HCT116 (cell line): ENCODE measurements at regions not wholly inside any gene's neighbourhood (a gene's known extent, or its start where the extent isn't known, plus 50 kb on each side); places are given as distances from the start of the nearest gene placed in this dataset.

ENCODE experiments used
- ATAC-seq: fragments of 200-7000 bp; cut with Tn5 transposase; 2 replicates; pipeline ENCODE4 v1.9.1; 2020; ENCODE audit warnings: mild to moderate bottlenecking, moderate library complexity
- BruUV-seq: library from RNA; stranded (reverse); fragments of 400-500 nt; replicated peaks from 2 replicates; lab custom pipeline; 2021; lab: Mats Ljungman, UMichigan
- CTCF ChIA-PET: fragments of 300-600 bp; sonication (Branson Sonifier 250); formaldehyde crosslinking; loops from one replicate; lab custom pipeline; 2021; ENCODE audit warnings: antibody characterized with exemption; lab: Charles Lee
- POLR2A ChIA-PET: fragments of 300-600, 350-600 bp; sonication (Branson Sonifier 250); formaldehyde crosslinking; loops from one replicate; lab custom pipeline; 2021; ENCODE audit warnings: antibody characterized with exemption; lab: Charles Lee
- RAD21 ChIA-PET, 2 experiments: fragments of 300-600 bp; sonication (Branson Sonifier 250); formaldehyde crosslinking; loops; one replicate each; lab custom pipeline; 2023; ENCODE audit warnings: low total read pairs in 2 of 2; ENCODE audit not compliant: uncharacterized antibody in 2 of 2, unreplicated experiment in 2 of 2, low non-redundant PET in 1 of 2; lab: Charles Lee
- DNase-seq: peaks from one replicate; pipeline ENCODE4 v3.0.0-alpha.2; 2010; ENCODE audit warnings: low read depth, low spot score
- H2AFZ ChIP-seq: fragments of 200-600 bp; shearing (Covaris generic), sonication (generic); 2 replicates; pipeline ENCODE4 v1.6.1; 2017; ENCODE audit warnings: low read depth, mixed run types, mixed read lengths, antibody characterized with exemption, low read length; ENCODE audit not compliant: poor library complexity, severe bottlenecking
- H3K27ac ChIP-seq: 2 replicates; pipeline ENCODE4 v1.5.1; 2012; ENCODE audit warnings: low read depth, low read length
- H3K27me3 ChIP-seq: fragments of 200-600 bp; sonication (generic); 2 replicates; pipeline ENCODE4 v1.6.1; 2016; ENCODE audit warnings: mixed run types, low read length, mixed read lengths; ENCODE audit not compliant: insufficient read depth
- H3K36me3 ChIP-seq, 2 experiments: fragments of 200-500 bp in 1 of 2; fragments of 200-600 bp in 1 of 2; sonication (Bioruptor generic) in 1 of 2; sonication (generic) in 1 of 2; 2 replicates each; pipeline versions ENCODE4 v1.5.1 to v1.6.1; 2014 to 2016; ENCODE audit warnings: low read length in 2 of 2, inconsistent platforms in 1 of 2, mixed read lengths in 1 of 2, mixed run types in 1 of 2; ENCODE audit not compliant: insufficient read depth in 2 of 2, control insufficient read depth in 1 of 2
- H3K4me1 ChIP-seq, 2 experiments: fragments of 200-600 bp in 1 of 2; sonication (generic) in 1 of 2; 2 replicates each; pipeline versions ENCODE4 v1.5.1 to v1.6.1; 2012 to 2017; ENCODE audit warnings: low read length in 2 of 2, inconsistent platforms in 1 of 2, mild to moderate bottlenecking in 1 of 2, mixed read lengths in 1 of 2, mixed run types in 1 of 2, moderate library complexity in 1 of 2; ENCODE audit not compliant: insufficient read depth in 2 of 2, control insufficient read depth in 1 of 2
- H3K4me2 ChIP-seq: fragments of 200-600 bp; sonication (generic); 2 replicates; pipeline ENCODE4 v1.6.1; 2017; ENCODE audit warnings: mixed run types, low read length, mixed read lengths
- H3K4me3 ChIP-seq, 2 experiments: fragments of 200-600 bp in 1 of 2; sonication (generic) in 1 of 2; replicated peaks in 1 of 2; 2 replicates each; pipeline ENCODE4 v1.5.1; 2011 to 2016; ENCODE audit warnings: low read length in 2 of 2, control low read depth in 1 of 2, low read depth in 1 of 2, mild to moderate bottlenecking in 1 of 2, mixed read lengths in 1 of 2, mixed run types in 1 of 2
- H3K79me2 ChIP-seq: fragments of 200-600 bp; sonication (generic); 2 replicates; pipeline ENCODE4 v1.6.1; 2017; ENCODE audit warnings: mild to moderate bottlenecking, mixed run types, low read length, moderate library complexity, mixed read lengths; ENCODE audit not compliant: insufficient read depth
- H3K9ac ChIP-seq: fragments of 200-600 bp; sonication (generic); 2 replicates; pipeline ENCODE4 v1.6.1; 2016; ENCODE audit warnings: low read length, mixed read lengths
- H3K9me2 ChIP-seq: fragments of 200-600 bp; sonication (generic), shearing (Covaris generic); 2 replicates; pipeline ENCODE4 v1.6.1; 2017; ENCODE audit warnings: mixed run types, mild to moderate bottlenecking, moderate library complexity; ENCODE audit not compliant: insufficient read depth
- H3K9me3 ChIP-seq, 2 experiments: fragments of 200-500 bp in 1 of 2; fragments of 200-600 bp in 1 of 2; sonication (Bioruptor generic) in 1 of 2; sonication (generic) in 1 of 2; 2 replicates each; pipeline ENCODE4 v1.6.1; 2014 to 2017; ENCODE audit warnings: low read length in 2 of 2, mixed read lengths in 2 of 2, inconsistent platforms in 1 of 2, low read depth in 1 of 2, mild to moderate bottlenecking in 1 of 2, mixed run types in 1 of 2, moderate library complexity in 1 of 2; ENCODE audit not compliant: control insufficient read depth in 1 of 2, insufficient read depth in 1 of 2
- H4K20me1 ChIP-seq: fragments of 200-600 bp; sonication (generic), shearing (Covaris generic); 2 replicates; pipeline ENCODE4 v1.6.1; 2017; ENCODE audit warnings: mixed run types, mild to moderate bottlenecking, moderate library complexity; ENCODE audit not compliant: insufficient read depth
- CBX3 ChIP-seq: IDR thresholded peaks from 2 replicates; pipeline ENCODE4 v1.6.1; 2012; ENCODE audit warnings: low read depth
- CEBPB ChIP-seq: IDR thresholded peaks from 2 replicates; pipeline ENCODE4 v1.6.1; 2012; ENCODE audit warnings: low read depth
- ELF1 ChIP-seq: IDR thresholded peaks from 2 replicates; pipeline ENCODE4 v1.6.1; 2012; ENCODE audit warnings: low read depth, borderline replicate concordance
- FOSL1 ChIP-seq: IDR thresholded peaks from 2 replicates; pipeline ENCODE4 v1.6.1; 2012; ENCODE audit warnings: low read depth
- POLR2A ChIP-seq: IDR thresholded peaks from 2 replicates; pipeline ENCODE4 v1.7.0; 2011; ENCODE audit warnings: borderline replicate concordance; ENCODE audit not compliant: insufficient read depth, insufficient read length; ENCODE audit errors: extremely low read depth
- RAD21 ChIP-seq: IDR thresholded peaks from 2 replicates; pipeline ENCODE4 v1.6.1; 2012; ENCODE audit warnings: low read depth, mild to moderate bottlenecking
- SIN3A ChIP-seq: IDR thresholded peaks from 2 replicates; pipeline ENCODE4 v1.6.1; 2012; ENCODE audit warnings: low read depth
- ZFX ChIP-seq: fragments of 450-650 bp; IDR thresholded peaks from 2 replicates; pipeline ENCODE4 v1.6.1; 2017
- intact Hi-C: fragments of 100-400 bp; cut with micrococcal nuclease; formaldehyde crosslinking; loops from 2 replicates; pipeline ENCODE4 v1.10.0; 2022
- TF ChIP-seq, protein P1 (sequence below): IDR thresholded peaks from 2 replicates; pipeline ENCODE4 v1.6.1; 2011; ENCODE audit warnings: mild to moderate bottlenecking, low read length, moderate library complexity; ENCODE audit not compliant: insufficient replicate concordance; ENCODE audit errors: extremely low read depth
- TF ChIP-seq, protein P2 (sequence below), 3 experiments: fragments of 200-600 bp in 1 of 3; sonication (generic) in 1 of 3; IDR thresholded peaks in 2 of 3; conservative IDR thresholded peaks in 1 of 3; 2 replicates each; pipeline ENCODE4 v1.5.1; 2012 to 2017; ENCODE audit warnings: low read depth in 2 of 3, low read length in 2 of 3, antibody characterized with exemption in 1 of 3, borderline replicate concordance in 1 of 3, control low read depth in 1 of 3, mild to moderate bottlenecking in 1 of 3, mixed read lengths in 1 of 3, mixed run types in 1 of 3, moderate library complexity in 1 of 3; ENCODE audit not compliant: insufficient read depth in 1 of 3

DNA sequence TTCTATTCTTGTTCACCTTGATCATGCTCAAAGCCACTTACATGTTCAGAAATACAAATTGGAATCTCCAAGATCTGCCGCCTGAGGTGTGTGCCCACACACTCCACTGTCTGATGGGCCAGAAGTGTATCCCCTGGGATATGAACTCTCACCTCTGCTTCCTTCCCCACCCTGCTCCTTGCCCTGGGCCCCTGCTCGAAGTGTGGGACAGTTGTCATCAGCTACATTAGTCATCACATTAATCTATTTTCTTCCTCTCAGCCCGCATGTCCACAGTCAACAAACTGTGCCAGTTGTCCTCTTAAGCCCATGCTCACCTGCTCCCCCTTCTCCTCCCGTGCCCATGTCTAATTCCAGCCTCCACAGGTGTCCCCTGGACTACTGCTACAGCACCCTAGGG, 154.7 kb downstream of the PTPN20 start:
- DNase-seq, result no peak
- no peak overlapping the region for H3K27ac ChIP-seq
- no peaks in the 10 kb centered on the region for H3K9me3 ChIP-seq
- no peak for ATAC-seq
- no TSS peak for BruUV-seq
- H3K36me3 ChIP-seq, result no peaks in the 10 kb centered on the region
- intact Hi-C loops, result no loop called here
- H3K9ac ChIP-seq, result no peak overlapping the region
- no peak overlapping the region for H2AFZ ChIP-seq
- POLR2A ChIA-PET, result no interaction called here
- H3K9me2 ChIP-seq, result no peaks in the 10 kb centered on the region
- RAD21 ChIA-PET, result no interaction called here
- no peaks in the 10 kb centered on the region for H3K79me2 ChIP-seq
- no peaks in the 10 kb centered on the region for H4K20me1 ChIP-seq
- CTCF ChIA-PET, result no interaction called here
- H3K27me3 ChIP-seq, result peaks cover 21% of the 10 kb centered on the region; the same call in 1 of the 2 replicates
- no peak overlapping the region for H3K4me2 ChIP-seq
- TF ChIP-seq RAD21, result no peak
- no peak for TF ChIP-seq POLR2A
- TF ChIP-seq SIN3A, result no peak
- TF ChIP-seq ZFX, result no peak
- TF ChIP-seq CBX3, result no peak
- TF ChIP-seq, protein P1, sequence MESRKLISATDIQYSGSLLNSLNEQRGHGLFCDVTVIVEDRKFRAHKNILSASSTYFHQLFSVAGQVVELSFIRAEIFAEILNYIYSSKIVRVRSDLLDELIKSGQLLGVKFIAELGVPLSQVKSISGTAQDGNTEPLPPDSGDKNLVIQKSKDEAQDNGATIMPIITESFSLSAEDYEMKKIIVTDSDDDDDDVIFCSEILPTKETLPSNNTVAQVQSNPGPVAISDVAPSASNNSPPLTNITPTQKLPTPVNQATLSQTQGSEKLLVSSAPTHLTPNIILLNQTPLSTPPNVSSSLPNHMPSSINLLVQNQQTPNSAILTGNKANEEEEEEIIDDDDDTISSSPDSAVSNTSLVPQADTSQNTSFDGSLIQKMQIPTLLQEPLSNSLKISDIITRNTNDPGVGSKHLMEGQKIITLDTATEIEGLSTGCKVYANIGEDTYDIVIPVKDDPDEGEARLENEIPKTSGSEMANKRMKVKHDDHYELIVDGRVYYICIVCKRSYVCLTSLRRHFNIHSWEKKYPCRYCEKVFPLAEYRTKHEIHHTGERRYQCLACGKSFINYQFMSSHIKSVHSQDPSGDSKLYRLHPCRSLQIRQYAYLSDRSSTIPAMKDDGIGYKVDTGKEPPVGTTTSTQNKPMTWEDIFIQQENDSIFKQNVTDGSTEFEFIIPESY, result no peak
- TF ChIP-seq, protein P2, sequence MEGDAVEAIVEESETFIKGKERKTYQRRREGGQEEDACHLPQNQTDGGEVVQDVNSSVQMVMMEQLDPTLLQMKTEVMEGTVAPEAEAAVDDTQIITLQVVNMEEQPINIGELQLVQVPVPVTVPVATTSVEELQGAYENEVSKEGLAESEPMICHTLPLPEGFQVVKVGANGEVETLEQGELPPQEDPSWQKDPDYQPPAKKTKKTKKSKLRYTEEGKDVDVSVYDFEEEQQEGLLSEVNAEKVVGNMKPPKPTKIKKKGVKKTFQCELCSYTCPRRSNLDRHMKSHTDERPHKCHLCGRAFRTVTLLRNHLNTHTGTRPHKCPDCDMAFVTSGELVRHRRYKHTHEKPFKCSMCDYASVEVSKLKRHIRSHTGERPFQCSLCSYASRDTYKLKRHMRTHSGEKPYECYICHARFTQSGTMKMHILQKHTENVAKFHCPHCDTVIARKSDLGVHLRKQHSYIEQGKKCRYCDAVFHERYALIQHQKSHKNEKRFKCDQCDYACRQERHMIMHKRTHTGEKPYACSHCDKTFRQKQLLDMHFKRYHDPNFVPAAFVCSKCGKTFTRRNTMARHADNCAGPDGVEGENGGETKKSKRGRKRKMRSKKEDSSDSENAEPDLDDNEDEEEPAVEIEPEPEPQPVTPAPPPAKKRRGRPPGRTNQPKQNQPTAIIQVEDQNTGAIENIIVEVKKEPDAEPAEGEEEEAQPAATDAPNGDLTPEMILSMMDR (IDR thresholded peaks at IDR 0.05 in 2 of 3, conservative IDR thresholded peaks at IDR 0.05 in 1 of 3; ENCODE audit: borderline replicate concordance in 1 of 3, insufficient read depth in 1 of 3, low read depth in 2 of 3, low read length in 2 of 3), result no peak
- no peak for TF ChIP-seq CEBPB
- TF ChIP-seq FOSL1, result no peak
- TF ChIP-seq ELF1, result no peak
- H3K4me3 ChIP-seq, result no peak overlapping the region
- no peaks in the 10 kb centered on the region for H3K4me1 ChIP-seq
